Activated CD8-positive, alpha-beta T cell treated with anti-CD3 and anti-CD28 coated beads for 36 hours (primary cell): ENCODE measurements at regions not wholly inside any gene's neighbourhood (a gene's known extent, or its start where the extent isn't known, plus 50 kb on each side); places are given as distances from the start of the nearest gene placed in this dataset.

Experiments
- ATAC-seq: fragments of 200-7000 bp; cut with Tn5 transposase; one replicate; pipeline ENCODE4 v1.10.0; 2021; ENCODE audit warnings: mild to moderate bottlenecking, moderate library complexity
- CTCF ChIA-PET: fragments of 350-600 bp; sonication (Branson Sonifier 250); formaldehyde crosslinking; loops from one replicate; lab custom pipeline; 2021; ENCODE audit warnings: antibody characterized with exemption; lab: Charles Lee
- POLR2A ChIA-PET: fragments of 350-600 bp; sonication (Branson Sonifier 250); formaldehyde crosslinking; loops from one replicate; lab custom pipeline; 2021; ENCODE audit warnings: antibody characterized with exemption; lab: Charles Lee
- DNase-seq: peaks from one replicate; pipeline ENCODE4 v3.0.0-alpha.2; 2020
- H3K27ac Mint-ChIP-seq: one replicate; pipeline ENCODE4 v1.8.0; 2021; ENCODE audit warnings: mild to moderate bottlenecking, mixed read lengths
- H3K27me3 Mint-ChIP-seq: one replicate; pipeline ENCODE4 v1.8.0; 2021; ENCODE audit warnings: mixed read lengths
- H3K36me3 Mint-ChIP-seq: one replicate; pipeline ENCODE4 v1.8.0; 2021; ENCODE audit warnings: low read depth, mixed read lengths
- H3K4me1 Mint-ChIP-seq: one replicate; pipeline ENCODE4 v1.8.0; 2021; ENCODE audit warnings: low read depth, mixed read lengths
- H3K4me3 Mint-ChIP-seq: one replicate; pipeline ENCODE4 v1.8.0; 2021; ENCODE audit warnings: mild to moderate bottlenecking, moderate library complexity, mixed read lengths
- H3K9me3 Mint-ChIP-seq: one replicate; pipeline ENCODE4 v1.8.0; 2021; ENCODE audit warnings: mixed read lengths
- intact Hi-C: fragments of 100-400 bp; cut with micrococcal nuclease; formaldehyde crosslinking; loops from one replicate; pipeline ENCODE4 v1.10.0; 2022
- TF ChIP-seq, protein P1 (sequence below): fragments of 200-600 bp; IDR thresholded peaks from one replicate; pipeline ENCODE4 v1.8.0; 2022; ENCODE audit warnings: antibody characterized with exemption, mild to moderate bottlenecking

DNA sequence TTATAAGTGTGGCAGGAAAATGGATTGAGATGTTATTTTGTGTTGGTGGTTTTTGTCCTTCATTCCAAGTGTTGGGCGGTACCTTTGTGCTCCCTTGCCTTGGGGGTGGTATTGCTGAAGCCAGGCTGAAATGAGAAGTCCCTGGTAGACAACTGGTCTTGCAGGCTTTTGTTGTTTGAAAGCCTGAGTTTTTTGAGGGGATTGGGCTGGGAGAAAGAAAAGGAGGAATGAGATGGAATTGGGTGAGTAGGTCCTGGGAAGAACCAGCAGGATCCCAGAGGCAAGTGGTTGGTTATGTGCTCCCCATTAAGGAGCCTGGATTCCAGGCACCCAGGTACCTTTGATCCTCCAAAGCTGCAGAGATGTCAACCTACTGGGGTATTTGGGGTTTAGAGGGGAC, 93.7 kb upstream of the SLC2A1 start:
- ATAC-seq (no peak), DNase-seq (no peak)
- Mint-ChIP-seq H3K4me3 (no peak overlapping the region), H3K27ac (no peak overlapping the region), H3K27me3 (no peaks in the 10 kb centered on the region), H3K4me1 (no peaks in the 10 kb centered on the region), H3K36me3 (no peaks in the 10 kb centered on the region), H3K9me3 (no peaks in the 10 kb centered on the region)
- TF ChIP-seq, protein P1, sequence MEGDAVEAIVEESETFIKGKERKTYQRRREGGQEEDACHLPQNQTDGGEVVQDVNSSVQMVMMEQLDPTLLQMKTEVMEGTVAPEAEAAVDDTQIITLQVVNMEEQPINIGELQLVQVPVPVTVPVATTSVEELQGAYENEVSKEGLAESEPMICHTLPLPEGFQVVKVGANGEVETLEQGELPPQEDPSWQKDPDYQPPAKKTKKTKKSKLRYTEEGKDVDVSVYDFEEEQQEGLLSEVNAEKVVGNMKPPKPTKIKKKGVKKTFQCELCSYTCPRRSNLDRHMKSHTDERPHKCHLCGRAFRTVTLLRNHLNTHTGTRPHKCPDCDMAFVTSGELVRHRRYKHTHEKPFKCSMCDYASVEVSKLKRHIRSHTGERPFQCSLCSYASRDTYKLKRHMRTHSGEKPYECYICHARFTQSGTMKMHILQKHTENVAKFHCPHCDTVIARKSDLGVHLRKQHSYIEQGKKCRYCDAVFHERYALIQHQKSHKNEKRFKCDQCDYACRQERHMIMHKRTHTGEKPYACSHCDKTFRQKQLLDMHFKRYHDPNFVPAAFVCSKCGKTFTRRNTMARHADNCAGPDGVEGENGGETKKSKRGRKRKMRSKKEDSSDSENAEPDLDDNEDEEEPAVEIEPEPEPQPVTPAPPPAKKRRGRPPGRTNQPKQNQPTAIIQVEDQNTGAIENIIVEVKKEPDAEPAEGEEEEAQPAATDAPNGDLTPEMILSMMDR = no peak
- POLR2A ChIA-PET = interaction anchor here (1.0 kb wide), 1 partner anchor 130 kb away, joined by 3 read pairs; no protein-coding TSS in a partner anchor
- intact Hi-C loops = no loop called here
- CTCF ChIA-PET = interaction anchor here (0.6 to 1.5 kb wide), 3 partner anchors 22 to 137 kb away, joined by 3 read pairs; no protein-coding TSS in a partner anchor

DNA sequence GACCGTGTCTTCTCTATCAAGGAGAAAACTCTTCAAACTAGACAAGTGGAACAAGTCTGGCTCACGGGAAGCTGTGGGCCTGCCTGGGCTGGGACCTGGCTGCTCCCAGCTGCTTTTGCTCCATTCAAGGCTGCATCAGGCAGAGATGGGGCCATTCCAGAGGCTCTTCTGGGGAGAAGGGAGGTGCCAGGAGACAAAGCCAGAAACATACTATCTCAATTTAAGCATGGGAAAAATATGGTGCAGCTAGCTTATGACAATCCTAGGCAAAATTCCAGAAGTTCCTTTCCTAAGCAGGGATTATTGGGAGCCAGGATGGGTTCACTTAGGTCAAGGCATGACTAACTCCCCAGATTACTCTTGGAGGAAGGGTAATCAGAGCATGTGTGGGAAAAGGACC, 90.8 kb upstream of the SLC2A1 start:
- Mint-ChIP-seq H3K27ac (no peak overlapping the region), H3K9me3 (no peaks in the 10 kb centered on the region), H3K4me3 (no peak overlapping the region), H3K36me3 (no peaks in the 10 kb centered on the region), H3K4me1 (no peaks in the 10 kb centered on the region), H3K27me3 (no peaks in the 10 kb centered on the region)
- ChIA-PET POLR2A (interaction anchor here (1.2 to 1.3 kb wide), 2 partner anchors 10 to 98 kb away, joined by 3 read pairs; no protein-coding TSS in a partner anchor), CTCF (interaction anchor here (1.5 kb wide), 1 partner anchor 24 kb away, joined by 4 read pairs; no protein-coding TSS in a partner anchor)
- DNase-seq = no peak
- TF ChIP-seq, protein P1 = no peak
- intact Hi-C loops = no loop called here
- no peak for ATAC-seq

DNA sequence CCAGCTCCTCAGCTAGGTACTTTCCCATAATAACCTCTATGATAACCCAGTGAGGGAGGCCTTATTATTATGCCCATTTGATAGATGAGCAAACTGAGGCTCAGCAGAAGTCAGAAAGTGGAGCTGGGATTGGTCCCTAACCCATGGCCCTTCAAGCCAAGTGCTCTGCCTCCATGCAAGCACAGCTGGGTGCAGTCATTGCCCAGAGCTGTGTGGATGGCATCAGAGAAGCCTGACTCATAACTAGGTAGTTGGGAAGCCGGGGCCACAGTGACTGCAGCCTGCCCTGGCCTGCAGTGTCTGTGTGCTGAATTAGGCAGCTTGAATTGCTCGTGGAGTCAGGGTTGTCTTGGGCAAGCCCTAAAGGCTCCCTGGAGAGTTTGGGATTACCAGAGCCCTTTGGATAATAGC, 89.9 kb upstream of the SLC2A1 start:
- no peak overlapping the region for H3K4me3 Mint-ChIP-seq

DNA sequence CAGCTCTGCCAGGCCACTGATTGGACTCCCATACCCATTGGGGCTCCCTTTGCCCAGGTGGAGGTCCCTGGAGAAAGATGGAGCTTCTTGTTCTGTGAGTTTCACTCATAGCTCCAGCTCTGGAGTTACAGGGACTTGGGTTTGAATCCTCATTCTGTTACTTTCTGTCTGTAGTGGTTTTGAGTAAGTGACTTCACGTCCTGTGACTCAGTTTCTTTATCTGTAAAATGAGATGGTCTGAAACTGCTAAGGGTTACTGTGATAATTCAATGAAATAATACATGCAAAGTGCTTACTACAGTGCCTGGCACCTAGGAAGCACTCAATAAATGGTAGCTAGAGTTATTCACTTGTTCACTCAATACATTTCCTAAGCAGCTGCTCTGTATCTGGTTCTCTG, 88.5 kb upstream of the SLC2A1 start:
- H3K27ac Mint-ChIP-seq = no peak overlapping the region
- H3K36me3 Mint-ChIP-seq = no peaks in the 10 kb centered on the region
- no peaks in the 10 kb centered on the region for H3K9me3 Mint-ChIP-seq
- ChIA-PET CTCF (interaction anchor here (1.2 kb wide), 1 partner anchor 26 kb away, joined by 3 read pairs; no protein-coding TSS in a partner anchor), POLR2A (no interaction called here)
- ATAC-seq = no peak
- peaks cover 2% of the 10 kb centered on the region for H3K4me1 Mint-ChIP-seq
- DNase-seq = no peak
- no peak overlapping the region for H3K4me3 Mint-ChIP-seq
- no peaks in the 10 kb centered on the region for H3K27me3 Mint-ChIP-seq
- intact Hi-C loops = no loop called here
- TF ChIP-seq, protein P1 = no peak

More for the DNA sequence above, 89.9 kb upstream of the SLC2A1 start:
- intact Hi-C loops = no loop called here
- ChIA-PET CTCF (interaction anchor here (0.7 to 1.2 kb wide), 2 partner anchors 25 to 240 kb away, joined by 3 read pairs; no protein-coding TSS in a partner anchor), POLR2A (interaction anchor here (0.9 to 1.3 kb wide), 4 partner anchors 9 to 97 kb away, joined by 3 read pairs; no protein-coding TSS in a partner anchor)
- H3K9me3 Mint-ChIP-seq = no peaks in the 10 kb centered on the region
- DNase-seq (no peak), ATAC-seq (no peak)
- TF ChIP-seq, protein P1 = no peak
- no peaks in the 10 kb centered on the region for H3K36me3 Mint-ChIP-seq
- no peaks in the 10 kb centered on the region for H3K27me3 Mint-ChIP-seq
- H3K27ac Mint-ChIP-seq = no peak overlapping the region
- no peaks in the 10 kb centered on the region for H3K4me1 Mint-ChIP-seq

DNA sequence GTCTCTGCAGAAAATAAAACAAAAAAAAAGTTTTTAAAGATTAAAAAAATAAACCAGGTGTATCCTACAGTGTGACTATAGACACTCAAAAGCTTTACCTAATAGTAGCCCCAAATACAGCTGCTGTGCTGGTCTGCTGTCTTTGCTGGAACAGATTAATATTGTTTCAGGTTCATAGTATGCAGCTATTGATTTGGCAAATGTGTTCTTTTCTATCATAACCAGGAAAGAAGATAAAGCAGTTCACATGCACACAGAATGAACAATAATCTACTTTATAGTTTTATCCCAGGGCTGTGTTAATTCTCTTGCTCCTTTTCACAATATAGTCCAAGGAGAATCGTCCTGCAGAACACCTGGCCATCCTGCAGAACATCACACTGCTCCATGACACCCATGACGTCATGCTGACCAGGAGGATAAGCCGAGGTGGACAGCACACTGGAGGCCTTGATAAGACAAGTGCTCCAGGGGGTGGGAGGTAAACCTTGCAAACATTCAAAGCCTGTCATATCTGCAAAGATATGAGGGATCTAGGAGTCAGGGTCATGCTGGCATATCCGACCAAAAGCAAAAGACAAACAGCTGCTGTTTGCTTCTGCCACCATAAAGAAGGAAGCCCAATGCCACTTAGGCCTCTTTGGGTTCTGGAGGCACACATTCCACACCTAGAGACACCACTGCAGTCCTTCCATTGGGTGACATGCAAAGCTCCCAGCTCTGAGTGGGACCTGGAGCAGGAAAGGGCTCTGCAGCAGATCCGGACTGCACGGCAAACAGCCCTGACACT, 86.1 kb upstream of the SLC2A1 start:
- POLR2A ChIA-PET = no interaction called here
- CTCF ChIA-PET = no interaction called here
- DNase-seq (no peak), ATAC-seq (no peak)
- Mint-ChIP-seq H3K27me3 (no peaks in the 10 kb centered on the region), H3K4me3 (no peak overlapping the region), H3K9me3 (no peaks in the 10 kb centered on the region), H3K27ac (no peak overlapping the region), H3K36me3 (no peaks in the 10 kb centered on the region), H3K4me1 (peaks cover 2% of the 10 kb centered on the region)
- intact Hi-C loops = no loop called here
- TF ChIP-seq, protein P1 = no peak
